PC-9 (cell line): ENCODE measurements at regions not wholly inside any gene's neighbourhood (a gene's known extent, or its start where the extent isn't known, plus 50 kb on each side); places are given as distances from the start of the nearest gene placed in this dataset.

ENCODE experiments used
- BruUV-seq: library from RNA; stranded (reverse); fragments of 400-500 nt; replicated peaks from 2 replicates; lab custom pipeline; 2021; lab: Mats Ljungman, UMichigan
- CTCF ChIA-PET: fragments of 300-600 bp; sonication (Branson Sonifier 250); formaldehyde crosslinking; loops from one replicate; lab custom pipeline; 2022; ENCODE audit warnings: antibody characterized with exemption; lab: Charles Lee
- POLR2A ChIA-PET: fragments of 300-600 bp; sonication (Branson Sonifier 250); formaldehyde crosslinking; loops from one replicate; lab custom pipeline; 2022; ENCODE audit warnings: antibody characterized with exemption; ENCODE audit not compliant: unreplicated experiment; lab: Charles Lee
- DNase-seq, 2 experiments: peaks; one replicate each; pipeline versions ENCODE4 v3.0.0 to v3.0.0-alpha.2; 2015 to 2022; ENCODE audit warnings: mixed read lengths in 1 of 2
- H2AFZ ChIP-seq: fragments of 200-600 bp; sonication (generic); 2 replicates; pipeline ENCODE4 v1.8.1; 2017; ENCODE audit warnings: antibody characterized with exemption
- H3F3A ChIP-seq: fragments of 200-600 bp; sonication (generic); 2 replicates; pipeline ENCODE4 v1.8.1; 2017; ENCODE audit warnings: antibody characterized with exemption, mild to moderate bottlenecking, low read depth; ENCODE audit not compliant: insufficient read depth
- H3K27ac ChIP-seq: fragments of 200-600 bp; sonication (generic); 2 replicates; pipeline ENCODE4 v1.6.1; 2016; ENCODE audit warnings: mixed run types
- H3K27me3 ChIP-seq: fragments of 200-600 bp; sonication (generic); 2 replicates; pipeline ENCODE4 v1.6.1; 2016; ENCODE audit warnings: low read depth, mixed run types; ENCODE audit not compliant: insufficient read depth
- H3K36me3 ChIP-seq: fragments of 200-600 bp; sonication (generic); 2 replicates; pipeline ENCODE4 v1.6.1; 2016; ENCODE audit warnings: low read depth, mixed run types
- H3K4me1 ChIP-seq: fragments of 200-600 bp; sonication (generic); replicated peaks from 2 replicates; pipeline ENCODE4 v1.6.1; 2016; ENCODE audit warnings: mixed run types; ENCODE audit not compliant: insufficient read depth
- H3K4me2 ChIP-seq: fragments of 200-600 bp; sonication (generic); 2 replicates; pipeline ENCODE4 v1.6.1; 2017; ENCODE audit warnings: mixed run types
- H3K4me3 ChIP-seq: fragments of 200-600 bp; sonication (generic); 2 replicates; pipeline ENCODE4 v1.6.1; 2016; ENCODE audit warnings: mixed run types
- H3K79me2 ChIP-seq: fragments of 200-600 bp; sonication (generic); 2 replicates; pipeline ENCODE4 v1.6.1; 2017; ENCODE audit warnings: low read depth, mixed run types
- H3K9me2 ChIP-seq: fragments of 200-600 bp; sonication (generic); 2 replicates; pipeline ENCODE4 v1.8.1; 2017; ENCODE audit warnings: mild to moderate bottlenecking; ENCODE audit not compliant: insufficient read depth
- H3K9me3 ChIP-seq: fragments of 200-600 bp; sonication (generic); 2 replicates; pipeline ENCODE4 v1.8.1; 2016; ENCODE audit warnings: low read depth; ENCODE audit not compliant: insufficient read depth
- H4K20me1 ChIP-seq: fragments of 200-600 bp; sonication (generic); 2 replicates; pipeline ENCODE4 v1.8.1; 2017; ENCODE audit not compliant: insufficient read depth
- CTCF ChIP-seq: fragments of 200-600 bp; sonication (generic); conservative IDR thresholded peaks from 2 replicates; pipeline ENCODE4 v1.6.1; 2017; ENCODE audit warnings: mixed run types, antibody characterized with exemption, mild to moderate bottlenecking, moderate library complexity
- EZH2 ChIP-seq: fragments of 200-600 bp; sonication (generic); IDR thresholded peaks from 2 replicates; pipeline ENCODE4 v1.8.0; 2017; ENCODE audit warnings: antibody characterized with exemption, low read depth
- intact Hi-C: fragments of 100-400 bp; cut with micrococcal nuclease; formaldehyde crosslinking; loops from one replicate; pipeline ENCODE4 v1.10.0; 2022; ENCODE audit not compliant: unreplicated experiment

DNA sequence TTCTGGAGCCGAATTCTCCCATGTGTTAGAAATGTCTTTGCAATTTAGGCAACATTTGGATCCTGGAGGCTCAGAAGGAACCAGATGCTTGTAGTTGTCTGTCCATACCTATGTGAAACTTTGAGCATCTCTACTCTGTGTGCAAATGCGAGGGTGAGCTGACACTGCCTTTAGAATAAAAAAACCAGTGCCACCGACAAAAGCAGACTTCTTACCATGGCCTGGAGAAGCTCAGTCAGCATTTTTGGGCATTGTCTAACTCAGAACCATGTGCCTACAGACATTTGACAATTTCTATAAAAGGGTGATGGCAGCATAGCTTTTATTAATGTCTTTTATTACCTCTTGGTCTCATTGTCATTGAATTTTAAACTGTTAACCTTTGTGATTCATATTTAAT lies 78.4 kb upstream of the PPM1H start:
- 0 out of 2 replicates have a peak, but pooled peaks cover 3% of the 10 kb centered on the region for H3F3A ChIP-seq
- H4K20me1 ChIP-seq = no peaks in the 10 kb centered on the region
- no peaks in the 10 kb centered on the region for H3K36me3 ChIP-seq
- no peak overlapping the region for H3K4me3 ChIP-seq
- H3K27me3 ChIP-seq = no peaks in the 10 kb centered on the region
- intact Hi-C loops = no loop called here
- POLR2A ChIA-PET = no interaction called here
- H3K9me3 ChIP-seq = no peaks in the 10 kb centered on the region
- no peaks in the 10 kb centered on the region for H3K9me2 ChIP-seq
- no peaks in the 10 kb centered on the region for H3K4me1 ChIP-seq
- no peak for TF ChIP-seq CTCF
- no peak for TF ChIP-seq EZH2
- H3K27ac ChIP-seq = no peak overlapping the region
- H2AFZ ChIP-seq = no peak overlapping the region
- no TSS peak for BruUV-seq
- no peak overlapping the region for H3K4me2 ChIP-seq
- H3K79me2 ChIP-seq = no peaks in the 10 kb centered on the region
- CTCF ChIA-PET = no interaction called here
- no peak for DNase-seq

GRCh38 chr12:63010698-63011097 lies 75.7 kb upstream of the PPM1H start:
- Histone ChIP-seq H3K4me1 (no peaks in the 10 kb centered on the region), H3K27me3 (no peaks in the 10 kb centered on the region), H3K9me2 (no peaks in the 10 kb centered on the region), H3K9me3 (no peaks in the 10 kb centered on the region), H4K20me1 (no peaks in the 10 kb centered on the region), H3K36me3 (no peaks in the 10 kb centered on the region), H3F3A (no peaks in the 10 kb centered on the region), H3K79me2 (no peaks in the 10 kb centered on the region), H2AFZ (no peak overlapping the region), H3K27ac (no peak overlapping the region), H3K4me2 (no peak overlapping the region), H3K4me3 (no peak overlapping the region)
- DNase-seq = no peak
- TF ChIP-seq CTCF (no peak), EZH2 (no peak)
- intact Hi-C loops = no loop called here
- ChIA-PET POLR2A (no interaction called here), CTCF (interaction anchor here (0.6 kb wide), 1 partner anchor 1265 kb away, joined by 3 read pairs; no protein-coding TSS in a partner anchor)
- no TSS peak for BruUV-seq

GRCh38 chr12:63008372-63008771 lies 73.4 kb upstream of the PPM1H start:
- Histone ChIP-seq H3K9me3 (no peaks in the 10 kb centered on the region), H3K4me2 (no peak overlapping the region), H4K20me1 (no peaks in the 10 kb centered on the region), H2AFZ (no peak overlapping the region), H3K4me1 (no peaks in the 10 kb centered on the region), H3K79me2 (no peaks in the 10 kb centered on the region), H3K9me2 (no peaks in the 10 kb centered on the region), H3F3A (no peaks in the 10 kb centered on the region), H3K4me3 (no peak overlapping the region), H3K27ac (no peak overlapping the region), H3K36me3 (no peaks in the 10 kb centered on the region), H3K27me3 (no peaks in the 10 kb centered on the region)
- ChIA-PET CTCF (no interaction called here), POLR2A (no interaction called here)
- no peak for TF ChIP-seq EZH2
- TF ChIP-seq CTCF = no peak
- DNase-seq = no peak
- no TSS peak for BruUV-seq
- intact Hi-C loops = no loop called here
